Neural progenitor cell (in vitro differentiated cells): ENCODE measurements at regions not wholly inside any gene's neighbourhood (a gene's known extent, or its start where the extent isn't known, plus 50 kb on each side); places are given as distances from the start of the nearest gene placed in this dataset. TPM values are rescaled to one million over a fixed set of nuclear protein-coding genes. Genes with fewer than 3 reads are reported as not detected.

Experiments
- DNase-seq: peaks from one replicate; pipeline ENCODE4 v3.0.0-alpha.2; 2016; ENCODE audit warnings: low spot score
- H2AFZ ChIP-seq: fragments of 200-600 bp; sonication (generic); replicated peaks from 2 replicates; pipeline ENCODE4 v1.6.1; 2016; ENCODE audit warnings: antibody characterized with exemption
- H3F3A ChIP-seq: fragments of 200-600 bp; sonication (generic); 2 replicates; pipeline ENCODE4 v1.6.1; 2016; ENCODE audit warnings: antibody characterized with exemption, low read depth
- H3K27ac ChIP-seq: fragments of 200-600 bp; sonication (generic); 2 replicates; pipeline ENCODE4 v1.5.1; 2016; ENCODE audit warnings: mild to moderate bottlenecking
- H3K27me3 ChIP-seq: fragments of 200-600 bp; sonication (generic); 2 replicates; pipeline ENCODE4 v1.6.1; 2016; ENCODE audit warnings: mild to moderate bottlenecking, moderate library complexity
- H3K36me3 ChIP-seq: fragments of 200-600 bp; sonication (generic); 2 replicates; pipeline ENCODE4 v1.5.1; 2016
- H3K4me1 ChIP-seq: fragments of 200-600 bp; sonication (generic); 2 replicates; pipeline ENCODE4 v1.6.1; 2016; ENCODE audit warnings: mixed run types
- H3K4me2 ChIP-seq: fragments of 200-600 bp; sonication (generic); 2 replicates; pipeline ENCODE4 v1.6.1; 2016
- H3K4me3 ChIP-seq: fragments of 200-600 bp; sonication (generic); 2 replicates; pipeline ENCODE4 v1.5.1; 2016
- H3K79me2 ChIP-seq: fragments of 200-600 bp; sonication (generic); 2 replicates; pipeline ENCODE4 v1.6.1; 2016; ENCODE audit warnings: low read depth
- H3K9ac ChIP-seq: fragments of 200-600 bp; sonication (generic); 2 replicates; pipeline ENCODE4 v1.6.1; 2016
- H3K9me3 ChIP-seq: fragments of 200-600 bp; sonication (generic); 2 replicates; pipeline ENCODE4 v1.5.1; 2016; ENCODE audit warnings: low read depth
- H4K20me1 ChIP-seq: fragments of 200-600 bp; sonication (generic); 2 replicates; pipeline ENCODE4 v1.6.1; 2016; ENCODE audit warnings: low read depth
- H3K27ac Mint-ChIP-seq: 3 replicates; pipeline ENCODE4 v1.8.0; 2021; ENCODE audit warnings: mixed read lengths
- H3K27me3 Mint-ChIP-seq: 2 replicates; pipeline ENCODE4 v1.8.0; 2022; ENCODE audit warnings: low read depth, mild to moderate bottlenecking, inconsistent platforms, moderate library complexity, mixed read lengths; ENCODE audit not compliant: insufficient read depth
- H3K36me3 Mint-ChIP-seq: 3 replicates; pipeline ENCODE4 v1.8.0; 2021; ENCODE audit warnings: mixed read lengths
- H3K4me1 Mint-ChIP-seq: 3 replicates; pipeline ENCODE4 v1.8.0; 2021; ENCODE audit warnings: mixed read lengths
- H3K4me3 Mint-ChIP-seq: 3 replicates; pipeline ENCODE4 v1.8.0; 2021; ENCODE audit warnings: mild to moderate bottlenecking, moderate library complexity, mixed read lengths
- H3K9me3 Mint-ChIP-seq: 3 replicates; pipeline ENCODE4 v1.8.0; 2020; ENCODE audit warnings: mixed read lengths
- CTCF ChIP-seq: fragments of 200-600 bp; sonication (generic); IDR thresholded peaks from 2 replicates; pipeline ENCODE4 v1.5.1; 2017; ENCODE audit warnings: antibody characterized with exemption, mild to moderate bottlenecking
- EZH2 ChIP-seq: fragments of 200-600 bp; sonication (generic); IDR thresholded peaks from 2 replicates; pipeline ENCODE4 v1.6.1; 2017; ENCODE audit warnings: antibody characterized with exemption, mild to moderate bottlenecking, moderate library complexity
- EZH2phosphoT487 ChIP-seq: fragments of 200-600 bp; sonication (generic); IDR thresholded peaks from 2 replicates; pipeline ENCODE4 v1.6.1; 2017; ENCODE audit warnings: antibody characterized with exemption
- small RNA-seq: library from RNA; depleted of rRNA; stranded (forward); fragments of <200 nt; gene quantifications from one replicate; pipeline ENCODE3, GENCODE V24; 2015

GRCh38 chr17:20948984-20949777 is 93.6 kb downstream of the USP22 start:
- peaks cover 2% of the 10 kb centered on the region for H3K9me3 Mint-ChIP-seq
- Histone ChIP-seq H3K9me3 (no peaks in the 10 kb centered on the region), H3K4me2 (no peak overlapping the region), H3K9ac (no peak overlapping the region), H3K36me3 (peaks cover 7% of the 10 kb centered on the region), H4K20me1 (peaks cover 34% of the 10 kb centered on the region), H3K79me2 (peaks cover 13% of the 10 kb centered on the region), H3F3A (peaks cover 4% of the 10 kb centered on the region), H3K4me3 (no peak overlapping the region), H3K4me1 (peaks cover 3% of the 10 kb centered on the region), H3K27ac (no peak overlapping the region), H2AFZ (no peak overlapping the region), H3K27me3 (no peaks in the 10 kb centered on the region)
- H3K4me1 Mint-ChIP-seq, result no peaks in the 10 kb centered on the region
- peaks cover 38% of the 10 kb centered on the region for H3K36me3 Mint-ChIP-seq
- H3K4me3 Mint-ChIP-seq, result no peak overlapping the region
- TF ChIP-seq EZH2 (no peak), EZH2phosphoT487 (no peak), CTCF (no peak)
- DNase-seq, result no peak
- no peak overlapping the region for H3K27ac Mint-ChIP-seq
- peaks cover 2% of the 10 kb centered on the region for H3K27me3 Mint-ChIP-seq

Small RNAs in the stretch of these regions (small RNA-seq; reads per million reads assigned to genes)
- gene AC087499.6 (not detected), gene RNU6-1178P (not detected)
